GM20000 (cell line): ENCODE measurements at regions not wholly inside any gene's neighbourhood (a gene's known extent, or its start where the extent isn't known, plus 50 kb on each side); places are given as distances from the start of the nearest gene placed in this dataset.

Experiments
- DNase-seq: peaks from one replicate; pipeline ENCODE4 v3.0.0; 2012; ENCODE audit warnings: low spot score
- TF ChIP-seq, protein P1 (sequence below): IDR thresholded peaks from 2 replicates; pipeline ENCODE4 v1.5.1; 2012; ENCODE audit warnings: mild to moderate bottlenecking, control low read depth; ENCODE audit errors: extremely low read depth, missing control alignments

DNA sequence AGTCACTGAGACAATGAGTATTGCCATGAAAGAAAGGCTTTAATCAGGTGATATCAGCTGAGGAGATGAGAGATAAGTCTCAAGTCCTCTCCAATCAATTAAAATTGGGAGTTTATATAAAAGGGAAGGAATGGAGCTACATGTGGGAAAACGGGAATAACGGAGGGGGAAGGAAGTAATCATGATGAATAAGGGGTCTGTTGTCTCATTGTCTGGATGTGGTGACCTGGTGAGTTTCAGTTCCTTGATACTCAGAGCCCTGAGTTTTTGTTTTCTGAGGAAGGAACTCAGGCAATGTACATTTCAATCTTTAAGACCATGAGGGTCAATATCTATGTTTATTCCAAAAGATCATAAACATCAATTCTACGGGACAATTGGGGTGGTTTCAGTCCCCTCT is 198.8 kb downstream of the KITLG start:
- no peak for DNase-seq
- TF ChIP-seq, protein P1, sequence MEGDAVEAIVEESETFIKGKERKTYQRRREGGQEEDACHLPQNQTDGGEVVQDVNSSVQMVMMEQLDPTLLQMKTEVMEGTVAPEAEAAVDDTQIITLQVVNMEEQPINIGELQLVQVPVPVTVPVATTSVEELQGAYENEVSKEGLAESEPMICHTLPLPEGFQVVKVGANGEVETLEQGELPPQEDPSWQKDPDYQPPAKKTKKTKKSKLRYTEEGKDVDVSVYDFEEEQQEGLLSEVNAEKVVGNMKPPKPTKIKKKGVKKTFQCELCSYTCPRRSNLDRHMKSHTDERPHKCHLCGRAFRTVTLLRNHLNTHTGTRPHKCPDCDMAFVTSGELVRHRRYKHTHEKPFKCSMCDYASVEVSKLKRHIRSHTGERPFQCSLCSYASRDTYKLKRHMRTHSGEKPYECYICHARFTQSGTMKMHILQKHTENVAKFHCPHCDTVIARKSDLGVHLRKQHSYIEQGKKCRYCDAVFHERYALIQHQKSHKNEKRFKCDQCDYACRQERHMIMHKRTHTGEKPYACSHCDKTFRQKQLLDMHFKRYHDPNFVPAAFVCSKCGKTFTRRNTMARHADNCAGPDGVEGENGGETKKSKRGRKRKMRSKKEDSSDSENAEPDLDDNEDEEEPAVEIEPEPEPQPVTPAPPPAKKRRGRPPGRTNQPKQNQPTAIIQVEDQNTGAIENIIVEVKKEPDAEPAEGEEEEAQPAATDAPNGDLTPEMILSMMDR = no peak

DNA sequence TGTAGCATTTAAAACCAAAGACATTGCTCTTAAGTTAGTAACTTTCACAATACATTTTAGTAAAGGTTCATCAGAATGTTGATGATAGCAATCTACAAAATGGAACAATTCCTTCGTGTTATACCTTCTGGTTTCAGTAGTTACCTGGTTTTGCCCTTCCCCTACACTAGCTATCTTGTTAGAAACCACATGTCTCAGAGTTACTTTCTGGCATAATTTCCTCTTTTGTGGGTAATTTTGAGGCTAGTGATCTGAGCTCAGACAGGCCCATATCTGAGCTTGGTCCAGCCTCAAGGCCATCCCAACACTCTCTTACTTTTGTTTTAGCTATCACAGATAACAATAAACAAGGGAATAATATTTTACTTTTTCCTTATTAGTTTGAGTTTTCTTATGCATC is 196.9 kb downstream of the KITLG start:
- DNase-seq = no peak
- TF ChIP-seq, protein P1 = no peak

DNA sequence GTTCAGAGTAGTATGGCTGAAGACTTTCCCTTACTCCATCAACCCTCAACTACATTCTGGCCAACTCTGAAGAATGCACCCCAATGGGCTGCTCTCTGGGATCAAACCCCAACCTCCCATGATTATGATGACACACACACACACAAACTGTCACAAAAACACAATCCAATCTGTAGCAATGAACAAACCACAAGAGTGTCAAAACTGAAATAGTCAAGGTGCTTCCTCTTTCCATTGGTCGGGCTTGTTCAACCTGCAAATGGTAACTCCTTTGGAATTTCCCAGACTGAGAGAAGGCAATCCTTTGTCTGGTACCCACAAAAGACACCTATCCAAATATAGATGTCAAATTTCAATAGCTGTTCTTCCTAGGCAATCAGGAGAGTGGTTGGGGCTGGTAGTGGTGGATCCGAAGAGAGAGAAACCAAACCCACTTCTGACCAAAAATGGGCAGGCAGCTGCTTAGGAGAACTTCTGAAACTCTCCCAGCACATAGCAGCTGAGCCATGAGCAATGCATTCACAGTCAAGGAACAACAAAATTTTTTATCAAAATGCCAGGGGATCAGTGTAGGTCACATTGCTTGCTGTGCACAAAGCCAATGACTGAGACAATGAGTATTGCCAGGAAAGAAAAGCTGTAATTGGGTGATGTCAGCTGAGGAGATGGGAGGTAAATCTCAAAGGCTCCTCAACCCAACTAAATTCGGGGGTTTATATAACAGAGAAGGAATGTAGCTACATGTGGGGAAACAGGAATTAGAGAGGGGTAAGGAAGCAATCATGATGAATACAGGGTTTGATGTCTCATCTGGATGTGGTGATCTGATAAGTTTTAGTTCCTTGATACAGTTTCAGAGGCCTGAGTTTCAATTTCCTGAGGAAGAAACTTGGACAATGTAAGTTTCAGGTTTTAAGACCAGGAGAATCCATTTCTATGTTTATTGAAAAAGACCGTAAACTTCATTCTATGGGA is 191.4 kb downstream of the KITLG start:
- no peak for DNase-seq
- TF ChIP-seq, protein P1 = no peak

DNA sequence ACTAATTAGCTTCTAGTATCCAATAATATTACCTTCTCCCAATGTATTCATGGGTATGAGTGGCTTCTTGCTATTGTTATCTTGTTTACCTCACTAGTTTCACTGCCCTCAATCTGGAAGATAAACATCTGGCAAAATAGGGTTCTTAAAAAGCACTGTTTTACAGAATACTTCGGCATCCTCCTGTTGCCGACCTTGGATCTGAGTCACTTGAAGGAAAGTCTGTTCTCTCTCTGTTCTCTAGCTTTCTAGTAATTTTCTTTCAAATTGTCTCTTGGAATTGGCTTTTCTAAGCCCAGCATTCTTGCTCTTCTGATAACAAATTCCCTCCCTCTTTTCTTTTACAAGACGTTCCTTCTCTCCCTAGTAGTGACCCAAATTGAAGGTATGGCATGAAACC is 189.5 kb downstream of the KITLG start:
- no peak for DNase-seq
- TF ChIP-seq, protein P1 = no peak

DNA sequence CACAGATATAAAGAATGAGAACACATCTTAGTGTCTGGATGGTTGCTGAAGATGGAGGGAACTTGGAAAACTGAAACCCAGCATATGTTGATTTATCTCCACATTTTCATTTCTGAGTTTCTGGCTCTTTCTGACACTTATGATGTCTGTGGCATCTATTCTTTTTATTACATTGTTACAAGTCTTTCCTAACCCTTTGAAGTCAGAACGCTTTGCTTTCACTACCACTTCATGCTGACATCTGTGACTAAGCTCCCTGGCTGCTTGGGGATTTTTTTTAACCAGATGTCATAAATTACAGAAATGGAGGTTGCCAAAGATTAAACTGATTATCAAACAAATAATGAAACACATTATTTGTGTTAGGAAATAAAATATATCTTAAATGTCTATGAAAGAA is 188.7 kb downstream of the KITLG start:
- DNase-seq = peak; percentile 44
- TF ChIP-seq, protein P1 = no peak

DNA sequence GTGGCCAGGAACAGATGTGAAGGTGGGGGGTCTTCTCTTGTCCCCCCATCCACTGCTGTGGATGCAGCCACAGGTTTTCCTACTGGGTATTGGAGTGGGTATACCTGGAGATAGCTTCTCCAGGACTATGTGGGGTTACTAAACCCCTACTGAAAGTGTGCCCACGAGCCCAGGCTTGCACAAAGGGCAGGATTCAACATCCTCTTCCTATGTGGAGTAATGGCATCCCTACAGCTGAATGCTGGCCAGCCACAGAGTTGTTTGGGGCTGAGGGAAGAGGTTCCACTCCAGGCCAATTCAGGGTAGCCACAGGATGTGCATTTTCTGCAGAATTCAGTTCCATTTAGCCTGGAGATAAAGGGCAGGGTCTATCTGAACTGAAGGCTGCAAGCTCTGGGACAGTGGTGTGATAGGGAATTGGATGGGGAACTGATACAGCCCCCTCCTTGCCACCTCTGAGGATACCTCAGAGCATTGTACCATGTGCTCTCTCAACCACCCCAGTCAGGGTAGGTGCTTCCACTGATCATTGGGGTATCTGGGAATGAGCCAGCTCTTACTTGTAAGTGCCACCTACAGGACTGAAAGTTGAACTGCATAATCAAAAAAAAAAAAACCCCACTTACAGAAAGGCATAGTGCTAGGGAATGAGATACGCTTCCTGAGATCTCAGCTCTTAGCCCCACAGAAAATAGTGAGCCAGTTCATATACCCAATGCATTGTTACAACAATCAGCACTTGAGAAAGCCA is 187.1 kb downstream of the KITLG start:
- DNase-seq = peak; percentile 16
- TF ChIP-seq, protein P1 = no peak

DNA sequence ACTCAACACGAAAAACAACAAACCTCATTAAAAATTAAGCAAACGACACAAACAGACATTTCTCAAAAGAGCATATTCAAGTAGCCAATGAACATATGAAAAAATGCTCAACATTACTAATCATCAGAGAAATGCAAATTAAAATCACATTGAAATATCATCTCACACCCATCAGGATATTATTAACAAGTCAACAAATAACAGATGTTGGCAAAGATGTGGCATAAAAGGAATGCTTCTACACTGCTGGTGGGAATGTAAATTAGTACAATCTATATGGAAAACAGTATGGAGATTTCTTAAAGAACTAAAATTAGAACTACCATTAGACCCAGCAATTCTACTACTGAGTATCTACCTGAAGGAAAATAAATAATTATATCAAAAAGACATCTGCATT is 182.2 kb downstream of the KITLG start:
- DNase-seq = no peak
- TF ChIP-seq, protein P1 = no peak
